GM18526 (cell line): ENCODE measurements at regions not wholly inside any gene's neighbourhood (a gene's known extent, or its start where the extent isn't known, plus 50 kb on each side); places are given as distances from the start of the nearest gene placed in this dataset.

ENCODE experiments used
- POLR2A ChIP-seq: IDR thresholded peaks from 3 replicates; pipeline ENCODE4 v1.6.1; 2011; ENCODE audit not compliant: insufficient read length; ENCODE audit errors: extremely low read depth

- TF ChIP-seq POLR2A: no peak
Observed at GRCh38 chr10:130251766-130252165, 115.6 kb downstream of the GLRX3 start.

GRCh38 chr10:130254243-130254642, 118.1 kb downstream of the GLRX3 start:
- TF ChIP-seq POLR2A: no peak

- no peak for TF ChIP-seq POLR2A
Observed at GRCh38 chr10:130254662-130255061, 118.5 kb downstream of the GLRX3 start.

GRCh38 chr10:130255777-130256176, 119.6 kb downstream of the GLRX3 start:
- TF ChIP-seq POLR2A: no peak

- TF ChIP-seq POLR2A: no peak
Observed at GRCh38 chr10:130257897-130258296, 121.7 kb downstream of the GLRX3 start.

GRCh38 chr10:130259380-130259779, 123.2 kb downstream of the GLRX3 start:
- TF ChIP-seq POLR2A: no peak

GRCh38 chr10:130261306-130261705, 125.1 kb downstream of the GLRX3 start:
- TF ChIP-seq POLR2A: no peak

- no peak for TF ChIP-seq POLR2A
Observed at GRCh38 chr10:130261766-130262165, 125.6 kb downstream of the GLRX3 start.

GRCh38 chr10:130263289-130263688, 127.1 kb downstream of the GLRX3 start:
- TF ChIP-seq POLR2A: no peak

GRCh38 chr10:130265542-130265941, 129.4 kb downstream of the GLRX3 start:
- TF ChIP-seq POLR2A: no peak

GRCh38 chr10:130282492-130283218, 146.5 kb downstream of the GLRX3 start:
- no peak for TF ChIP-seq POLR2A

GRCh38 chr10:130283219-130283545, 147.0 kb downstream of the GLRX3 start:
- no peak for TF ChIP-seq POLR2A

- TF ChIP-seq POLR2A: no peak
Observed at GRCh38 chr10:130300608-130301020, 164.4 kb downstream of the GLRX3 start.

GRCh38 chr10:130301021-130301892, 165.1 kb downstream of the GLRX3 start:
- peak; percentile 11 for TF ChIP-seq POLR2A

- TF ChIP-seq POLR2A: no peak
Observed at GRCh38 chr10:130326954-130327353, 190.8 kb downstream of the GLRX3 start.

- TF ChIP-seq POLR2A: no peak
Observed at GRCh38 chr10:130329792-130330191, 193.6 kb downstream of the GLRX3 start.
